Lower leg skin (tissue), 4 donors: ENCODE measurements at regions not wholly inside any gene's neighbourhood (a gene's known extent, or its start where the extent isn't known, plus 50 kb on each side); places are given as distances from the start of the nearest gene placed in this dataset.

ENCODE experiments used
- DNase-seq, 2 donors: peaks; one replicate each; pipeline ENCODE4 v3.0.0-alpha.2; 2019; ENCODE audit warnings: low spot score in 2 of 2
- H3K4me3 ChIP-seq: fragments of 200-600 bp; sonication (generic); 2 replicates; pipeline ENCODE4 v1.5.1; 2017; ENCODE audit warnings: mild to moderate bottlenecking, low read depth; ENCODE audit not compliant: poor library complexity, severe bottlenecking
- POLR2A ChIP-seq, 2 donors: fragments of 450-650 bp; IDR thresholded peaks; one replicate each; pipeline ENCODE4 v1.6.1; 2016 to 2017; ENCODE audit warnings: antibody characterized with exemption in 2 of 2, mild to moderate bottlenecking in 1 of 2, moderate library complexity in 1 of 2
- WGBS, 2 donors: methylation state at CpG; one replicate each; pipeline ENCODE4 v1.1.5; 2018; 5-methylcytosine and 5-hydroxymethylcytosine counted together
- intact Hi-C: fragments of 100-400 bp; cut with DNase I; formaldehyde crosslinking; loops from one replicate; pipeline ENCODE4 v1.15.0; 2023; ENCODE audit warnings: low total_unique reads
- TF ChIP-seq, protein P1 (sequence below), 3 donors: fragments of 450-650 bp; IDR thresholded peaks; one replicate each; pipeline ENCODE4 v1.5.1; 2016; ENCODE audit warnings: antibody characterized with exemption in 3 of 3, mild to moderate bottlenecking in 3 of 3, moderate library complexity in 2 of 3

DNA sequence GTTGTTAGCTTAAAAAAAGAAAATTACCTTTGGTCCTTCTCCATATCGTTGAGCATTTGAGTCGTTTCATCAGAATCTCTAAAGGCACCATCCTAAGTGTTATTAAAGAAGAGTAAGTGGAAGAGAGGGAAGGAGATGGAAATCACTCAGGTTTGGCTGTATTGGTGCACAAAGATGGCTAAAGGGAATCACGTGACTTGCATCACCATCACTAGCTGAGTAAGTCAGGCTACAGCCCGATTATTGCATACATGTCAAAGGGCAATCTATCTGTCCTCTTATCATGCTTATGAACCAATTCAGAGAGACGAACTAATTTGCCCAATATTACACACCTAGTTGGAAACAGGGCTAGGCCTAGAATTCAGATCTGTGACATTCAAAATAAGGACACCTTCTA is 137.6 kb downstream of the CMPK2 start:
- H3K4me3 ChIP-seq, result no peak overlapping the region
- intact Hi-C loops, result no loop called here
- DNase-seq, result no peak
- 85 to 86% methylated on average over 5 of the region's 5 CpGs for WGBS, 2 donors
- no peak for TF ChIP-seq POLR2A (IDR thresholded peaks at IDR 0.05)
- TF ChIP-seq, protein P1, sequence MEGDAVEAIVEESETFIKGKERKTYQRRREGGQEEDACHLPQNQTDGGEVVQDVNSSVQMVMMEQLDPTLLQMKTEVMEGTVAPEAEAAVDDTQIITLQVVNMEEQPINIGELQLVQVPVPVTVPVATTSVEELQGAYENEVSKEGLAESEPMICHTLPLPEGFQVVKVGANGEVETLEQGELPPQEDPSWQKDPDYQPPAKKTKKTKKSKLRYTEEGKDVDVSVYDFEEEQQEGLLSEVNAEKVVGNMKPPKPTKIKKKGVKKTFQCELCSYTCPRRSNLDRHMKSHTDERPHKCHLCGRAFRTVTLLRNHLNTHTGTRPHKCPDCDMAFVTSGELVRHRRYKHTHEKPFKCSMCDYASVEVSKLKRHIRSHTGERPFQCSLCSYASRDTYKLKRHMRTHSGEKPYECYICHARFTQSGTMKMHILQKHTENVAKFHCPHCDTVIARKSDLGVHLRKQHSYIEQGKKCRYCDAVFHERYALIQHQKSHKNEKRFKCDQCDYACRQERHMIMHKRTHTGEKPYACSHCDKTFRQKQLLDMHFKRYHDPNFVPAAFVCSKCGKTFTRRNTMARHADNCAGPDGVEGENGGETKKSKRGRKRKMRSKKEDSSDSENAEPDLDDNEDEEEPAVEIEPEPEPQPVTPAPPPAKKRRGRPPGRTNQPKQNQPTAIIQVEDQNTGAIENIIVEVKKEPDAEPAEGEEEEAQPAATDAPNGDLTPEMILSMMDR (IDR thresholded peaks at IDR 0.05), result no peak

DNA sequence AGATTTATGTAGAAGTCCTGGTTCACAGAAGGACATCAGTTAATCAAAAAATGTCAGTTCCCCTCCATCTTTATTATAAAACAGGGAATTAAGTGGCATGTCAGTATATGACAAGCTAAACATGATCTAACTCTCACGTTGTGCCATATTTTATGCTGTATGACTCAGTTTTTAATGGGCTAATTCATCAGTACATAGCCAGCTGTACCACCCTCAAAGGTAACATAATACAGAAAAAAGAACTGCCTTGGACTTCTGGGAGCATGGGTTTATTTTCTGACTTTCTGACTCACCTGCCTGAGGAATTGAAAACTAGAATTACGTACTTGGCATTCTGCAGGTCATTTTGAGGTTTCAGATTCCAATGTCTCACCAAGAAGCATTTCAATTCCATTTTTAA is 135.7 kb downstream of the CMPK2 start:
- 50 to 69% methylated on average over 2 of the region's 2 CpGs for whole genome bisulfite sequencing, 2 donors
- no peak for DNase-seq
- intact Hi-C loops, result no loop called here
- TF ChIP-seq POLR2A (IDR thresholded peaks at IDR 0.05), result no peak
- TF ChIP-seq, protein P1 (IDR thresholded peaks at IDR 0.05), result no peak
- H3K4me3 ChIP-seq, result no peak overlapping the region

DNA sequence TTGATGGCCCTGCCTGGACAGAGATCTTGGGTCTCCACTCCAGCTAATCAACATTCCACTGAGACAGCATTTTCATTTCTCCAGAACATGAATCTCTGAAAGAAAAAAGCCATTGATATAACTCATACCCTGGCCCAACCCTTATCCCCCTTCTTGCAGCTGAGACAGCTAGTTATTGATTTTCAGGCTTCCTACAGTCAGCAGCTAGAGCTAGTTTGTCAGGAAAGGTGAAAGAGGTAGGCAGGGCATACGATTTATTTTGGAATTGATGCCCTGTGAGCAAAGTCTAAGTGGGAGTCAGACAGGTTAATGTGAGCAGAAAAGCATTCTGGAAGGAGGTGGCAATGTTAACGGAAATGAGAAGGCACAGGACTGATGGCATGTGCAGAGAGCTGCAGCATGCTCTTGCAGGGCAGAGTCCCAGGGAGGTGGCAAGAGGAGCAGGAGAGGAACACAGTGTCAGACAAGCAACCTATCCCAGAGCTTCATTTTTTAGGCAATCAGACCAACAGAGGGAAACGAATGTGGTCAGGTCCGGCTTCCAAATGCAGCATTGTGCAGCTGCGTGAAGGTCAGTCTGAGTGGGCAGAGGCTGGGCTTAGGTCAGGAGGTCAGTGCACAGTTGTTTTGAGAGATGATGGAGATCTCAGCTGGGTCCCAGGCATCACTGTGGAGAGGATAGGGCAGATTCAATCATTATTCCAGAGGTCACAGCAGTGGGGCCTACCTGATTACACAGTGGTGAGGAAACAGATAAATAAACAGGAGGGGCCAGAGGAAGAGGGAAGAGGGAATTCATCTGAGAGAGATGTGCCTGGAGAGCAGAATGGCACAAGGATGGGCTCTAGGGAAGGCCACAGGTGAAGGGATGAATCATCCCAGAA is 134.8 kb downstream of the CMPK2 start:
- intact Hi-C loops, result no loop called here
- WGBS, 2 donors, result 63 to 64% methylated on average over 5 of the region's 5 CpGs
- H3K4me3 ChIP-seq, result no peak overlapping the region
- no peak for TF ChIP-seq POLR2A (IDR thresholded peaks at IDR 0.05)
- TF ChIP-seq, protein P1 (IDR thresholded peaks at IDR 0.05), result no peak
- DNase-seq, result no peak

DNA sequence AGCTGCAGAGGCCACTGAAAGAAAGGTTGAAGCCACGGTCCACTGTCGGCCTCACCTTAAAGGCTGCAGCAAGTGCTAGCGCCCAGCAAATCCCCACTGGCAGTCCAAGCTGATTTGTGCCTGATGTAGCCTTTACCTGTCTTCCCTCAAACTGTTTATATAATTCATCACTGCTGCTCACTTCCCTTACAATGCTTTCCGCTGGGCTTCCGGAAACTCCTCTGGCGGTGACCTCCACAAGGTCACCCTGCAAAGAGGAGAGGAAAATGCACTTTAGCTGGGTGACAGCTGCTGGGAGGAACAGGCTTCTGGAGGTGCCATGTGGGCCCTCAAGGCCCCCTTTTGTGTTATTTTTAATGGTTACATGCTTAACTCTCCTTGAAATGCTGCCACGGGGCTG is 126.2 kb downstream of the CMPK2 start:
- 81 to 87% methylated on average over 7 of the region's 7 CpGs for WGBS, 2 donors
- intact Hi-C loops, result no loop called here

DNA sequence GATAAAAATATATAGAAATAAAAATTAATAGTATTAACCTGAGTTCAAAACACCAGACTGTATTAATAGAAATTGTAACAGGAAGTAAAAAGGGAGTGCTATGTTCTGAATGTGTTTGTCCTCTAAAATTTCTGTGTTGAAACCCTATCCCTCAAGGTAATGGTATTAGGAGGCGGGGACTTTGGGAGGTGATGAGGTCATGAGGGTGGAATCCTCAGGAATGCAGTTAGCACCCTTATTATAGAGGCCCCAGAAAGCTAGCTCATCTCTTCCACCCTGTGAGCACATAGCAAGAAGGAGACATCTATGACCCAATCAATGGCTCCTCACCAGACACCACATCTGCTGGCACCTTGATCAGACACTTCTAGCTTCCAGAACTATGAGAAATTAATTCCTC is 124.5 kb downstream of the CMPK2 start:
- WGBS, 2 donors, result 88 to 93% methylated on average over 1 of the region's 1 CpG

More for the DNA sequence above, 126.2 kb downstream of the CMPK2 start:
- DNase-seq, result no peak
- no peak for TF ChIP-seq POLR2A (IDR thresholded peaks at IDR 0.05)
- TF ChIP-seq, protein P1 (IDR thresholded peaks at IDR 0.05), result no peak
- no peak overlapping the region for H3K4me3 ChIP-seq

More for the DNA sequence above, 124.5 kb downstream of the CMPK2 start:
- DNase-seq, result no peak
- no peak overlapping the region for H3K4me3 ChIP-seq
- intact Hi-C loops, result no loop called here
- TF ChIP-seq, protein P1 (IDR thresholded peaks at IDR 0.05), result no peak
- no peak for TF ChIP-seq POLR2A (IDR thresholded peaks at IDR 0.05)
